HEK293T (cell line): ENCODE measurements at regions not wholly inside any gene's neighbourhood (a gene's known extent, or its start where the extent isn't known, plus 50 kb on each side); places are given as distances from the start of the nearest gene placed in this dataset.

ENCODE experiments used
- CTCF ChIA-PET: fragments of 350-600 bp; formaldehyde crosslinking; extraction: SDS; loops from one replicate; lab custom pipeline; 2021; ENCODE audit warnings: antibody characterized with exemption, inconsistent platforms; lab: Yijun Ruan, JAX
- POLR2A ChIA-PET: fragments of 350-600 bp; formaldehyde crosslinking; extraction: SDS; loops from one replicate; lab custom pipeline; 2020; ENCODE audit warnings: antibody characterized with exemption, inconsistent platforms; lab: Yijun Ruan, JAX
- DNase-seq: peaks from one replicate; pipeline ENCODE4 v3.0.0; 2012; ENCODE audit warnings: mixed read lengths; ENCODE audit errors: extremely low spot score
- ARNT ChIP-seq: fragments of 450-650 bp; IDR thresholded peaks from 2 replicates; pipeline ENCODE4 v1.6.1; 2017; ENCODE audit warnings: mild to moderate bottlenecking
- BHLHE40 ChIP-seq: fragments of 450-650 bp; IDR thresholded peaks from 2 replicates; pipeline ENCODE4 v1.6.1; 2016; ENCODE audit warnings: mild to moderate bottlenecking, moderate library complexity, borderline replicate concordance
- CTBP1 ChIP-seq: fragments of 450-650 bp; IDR thresholded peaks from 2 replicates; pipeline ENCODE4 v1.6.1; 2016; ENCODE audit warnings: borderline replicate concordance
- ELF4 ChIP-seq: fragments of 450-650 bp; IDR thresholded peaks from 2 replicates; pipeline ENCODE4 v1.6.1; 2017; ENCODE audit warnings: antibody characterized with exemption
- FOXA1 ChIP-seq: fragments of 450-650 bp; IDR thresholded peaks from 2 replicates; pipeline ENCODE4 v1.6.1; 2016; ENCODE audit warnings: mild to moderate bottlenecking
- FOXK2 ChIP-seq: fragments of 450-650 bp; IDR thresholded peaks from 2 replicates; pipeline ENCODE4 v1.6.1; 2016; ENCODE audit warnings: mild to moderate bottlenecking
- FOXM1 ChIP-seq: fragments of 450-650 bp; IDR thresholded peaks from 2 replicates; pipeline ENCODE4 v1.6.1; 2017; ENCODE audit warnings: mild to moderate bottlenecking, borderline replicate concordance
- HDGF ChIP-seq: fragments of 450-650 bp; IDR thresholded peaks from 2 replicates; pipeline ENCODE4 v1.6.1; 2017; ENCODE audit warnings: antibody characterized with exemption, borderline replicate concordance
- L3MBTL2 ChIP-seq: fragments of 450-650 bp; conservative IDR thresholded peaks from 2 replicates; pipeline ENCODE4 v1.6.1; 2016; ENCODE audit warnings: mild to moderate bottlenecking
- LEF1 ChIP-seq: fragments of 450-650 bp; IDR thresholded peaks from 2 replicates; pipeline ENCODE4 v1.6.1; 2017; ENCODE audit warnings: mild to moderate bottlenecking, borderline replicate concordance
- NFRKB ChIP-seq: fragments of 450-650 bp; IDR thresholded peaks from 2 replicates; pipeline ENCODE4 v1.6.1; 2016; ENCODE audit warnings: mild to moderate bottlenecking, moderate library complexity
- PKNOX1 ChIP-seq: fragments of 450-650 bp; IDR thresholded peaks from 2 replicates; pipeline ENCODE4 v1.6.1; 2016
- SP1 ChIP-seq: fragments of 450-650 bp; IDR thresholded peaks from 2 replicates; pipeline ENCODE4 v1.6.1; 2017
- SUZ12 ChIP-seq: fragments of 450-650 bp; IDR thresholded peaks from 2 replicates; pipeline ENCODE4 v1.6.1; 2016; ENCODE audit warnings: mild to moderate bottlenecking
- TARDBP ChIP-seq: fragments of 450-650 bp; IDR thresholded peaks from 2 replicates; pipeline ENCODE4 v1.6.1; 2016
- ZNF384 ChIP-seq: fragments of 450-650 bp; IDR thresholded peaks from 2 replicates; pipeline ENCODE4 v1.6.1; 2016

- no peak for DNase-seq
- POLR2A ChIA-PET = no interaction called here
- CTCF ChIA-PET = no interaction called here
- TF ChIP-seq ARNT (no peak), PKNOX1 (no peak), FOXA1 (no peak), CTBP1 (no peak), SP1 (no peak)
Observed at GRCh38 chr17:5958850-5959249, 111.3 kb upstream of the WSCD1 start.

- DNase-seq = no peak
- TF ChIP-seq FOXM1 = no peak
- TF ChIP-seq SP1 = no peak
- no peak for TF ChIP-seq ZNF384
- TF ChIP-seq ARNT = no peak
- no peak for TF ChIP-seq SUZ12
- TF ChIP-seq TARDBP = no peak
- TF ChIP-seq ELF4 = no peak
- ChIA-PET CTCF (no interaction called here), POLR2A (no interaction called here)
Observed at GRCh38 chr17:5962371-5962770, 107.8 kb upstream of the WSCD1 start.

- ChIA-PET CTCF (no interaction called here), POLR2A (no interaction called here)
- TF ChIP-seq ZNF384 = no peak
- TF ChIP-seq SUZ12 = no peak
- no peak for TF ChIP-seq LEF1
- TF ChIP-seq CTBP1 = no peak
- TF ChIP-seq FOXM1 = no peak
- no peak for TF ChIP-seq TARDBP
- TF ChIP-seq FOXA1 = no peak
- no peak for TF ChIP-seq HDGF
- TF ChIP-seq BHLHE40 = no peak
- no peak for TF ChIP-seq SP1
- no peak for TF ChIP-seq NFRKB
- no peak for TF ChIP-seq ELF4
- TF ChIP-seq FOXK2 = no peak
- TF ChIP-seq PKNOX1 = no peak
- TF ChIP-seq ARNT = no peak
- TF ChIP-seq L3MBTL2 = no peak
- DNase-seq = no peak
Observed at GRCh38 chr17:5971969-5972368, 98.2 kb upstream of the WSCD1 start.

- POLR2A ChIA-PET = no interaction called here
- CTCF ChIA-PET = no interaction called here
- no peak for DNase-seq
Observed at GRCh38 chr17:5973410-5973809, 96.8 kb upstream of the WSCD1 start.

GRCh38 chr17:5975661-5976060 lies 94.5 kb upstream of the WSCD1 start:
- TF ChIP-seq HDGF = no peak
- TF ChIP-seq FOXA1 = no peak
- no peak for TF ChIP-seq ARNT
- no peak for TF ChIP-seq LEF1
- no peak for TF ChIP-seq NFRKB
- no peak for TF ChIP-seq CTBP1
- TF ChIP-seq ELF4 = no peak
- no peak for TF ChIP-seq BHLHE40
- no peak for TF ChIP-seq ZNF384
- no peak for TF ChIP-seq TARDBP
- TF ChIP-seq L3MBTL2 = no peak
- TF ChIP-seq FOXK2 = no peak
- TF ChIP-seq PKNOX1 = no peak
- TF ChIP-seq SP1 = no peak
- TF ChIP-seq SUZ12 = no peak
- no peak for TF ChIP-seq FOXM1
- POLR2A ChIA-PET = no interaction called here
- DNase-seq = no peak
- CTCF ChIA-PET = no interaction called here

More at GRCh38 chr17:5973410-5973809, 96.8 kb upstream of the WSCD1 start:
- no peak for TF ChIP-seq FOXM1
- no peak for TF ChIP-seq FOXA1
- TF ChIP-seq FOXK2 = no peak
- no peak for TF ChIP-seq SUZ12
- TF ChIP-seq SP1 = no peak
- TF ChIP-seq PKNOX1 = no peak
- no peak for TF ChIP-seq L3MBTL2
- no peak for TF ChIP-seq ELF4
- TF ChIP-seq ARNT = no peak
- no peak for TF ChIP-seq BHLHE40
- TF ChIP-seq NFRKB = no peak
- TF ChIP-seq HDGF = no peak
- TF ChIP-seq TARDBP = no peak
- no peak for TF ChIP-seq CTBP1
- TF ChIP-seq ZNF384 = no peak
- no peak for TF ChIP-seq LEF1

GRCh38 chr17:5976251-5976650 lies 93.9 kb upstream of the WSCD1 start:
- TF ChIP-seq FOXK2 = no peak
- TF ChIP-seq PKNOX1 = no peak
- TF ChIP-seq ARNT = no peak
- TF ChIP-seq FOXM1 = no peak
- TF ChIP-seq HDGF = no peak
- no peak for TF ChIP-seq FOXA1
- no peak for TF ChIP-seq TARDBP
- no peak for TF ChIP-seq BHLHE40
- TF ChIP-seq NFRKB = no peak
- TF ChIP-seq SUZ12 = no peak
- no peak for TF ChIP-seq LEF1
- no peak for TF ChIP-seq ZNF384
- TF ChIP-seq L3MBTL2 = no peak
- TF ChIP-seq SP1 = no peak
- no peak for TF ChIP-seq ELF4
- TF ChIP-seq CTBP1 = no peak
- no peak for DNase-seq
- ChIA-PET CTCF (no interaction called here), POLR2A (no interaction called here)
